ENCODE measurements at regions not wholly inside any gene's neighbourhood (a gene's known extent, or its start where the extent isn't known, plus 50 kb on each side); places are given as distances from the start of the nearest gene placed in this dataset.

GRCh38 chr6:74780831-74781230 lies 425.0 kb downstream of the COL12A1 start (continued):
- no peak for TF ChIP-seq ARHGAP35 (CRISPR knock-in tag; IDR thresholded peaks at IDR 0.05; ENCODE audit: borderline replicate concordance)
- TF ChIP-seq SMYD3 (CRISPR knock-in tag; IDR thresholded peaks at IDR 0.05), result no peak
- TF ChIP-seq SMARCE1 (IDR thresholded peaks at IDR 0.05; ENCODE audit: borderline replicate concordance), result no peak
- no peak for TF ChIP-seq SRSF4 (IDR thresholded peaks at IDR 0.05; ENCODE audit: low read depth, low read length, poor library complexity, severe bottlenecking)
- no peak for TF ChIP-seq ZNF333 (CRISPR knock-in tag; IDR thresholded peaks at IDR 0.05; ENCODE audit: borderline replicate concordance)

GRCh38 chr6:74768738-74769137 lies 437.1 kb downstream of the COL12A1 start:
- Histone ChIP-seq H3K9me3 (ENCODE audit: low read length) (no peaks in the 10 kb centered on the region), H3K27me3 (ENCODE audit: control insufficient read depth in 1 of 2, insufficient read depth in 2 of 2, low read length in 2 of 2) (no peaks in the 10 kb centered on the region), H3K4me3 (replicated peaks in 1 of 3; ENCODE audit: insufficient read depth in 1 of 3, low read depth in 2 of 3, low read length in 3 of 3) (no peak overlapping the region), H3K79me2 (ENCODE audit: insufficient read depth, low read length) (no peaks in the 10 kb centered on the region), H3K36me3 (replicated peaks in 1 of 2; ENCODE audit: control insufficient read depth in 1 of 2, insufficient read depth in 2 of 2, low read length in 2 of 2) (no peaks in the 10 kb centered on the region), H3K4me2 (ENCODE audit: low read depth, low read length) (no peak overlapping the region), H4K20me1 (ENCODE audit: insufficient read depth, low read length) (no peaks in the 10 kb centered on the region), H2AFZ (ENCODE audit: low read length) (no peak overlapping the region), H3K4me1 (ENCODE audit: insufficient read depth, low read length) (no peaks in the 10 kb centered on the region), H3K27ac (ENCODE audit: extremely low read length, insufficient read depth, low read length) (no peak overlapping the region), H3K9ac (ENCODE audit: insufficient read depth, low read depth, low read length) (no peak overlapping the region)
- ATAC-seq, result no peak
- in situ Hi-C loops (cut with HindIII; ENCODE audit: extremely low pct_ligation_motif_present, low pct_unique_long_range_greater_than_20kb), result no loop called here
- no peak for TF ChIP-seq SMARCE1 (IDR thresholded peaks at IDR 0.05; ENCODE audit: borderline replicate concordance)
- TF ChIP-seq NFATC3 (CRISPR knock-in tag; IDR thresholded peaks at IDR 0.05), result no peak
- TF ChIP-seq ATF7-NPFF (CRISPR knock-in tag; IDR thresholded peaks at IDR 0.05; ENCODE audit: low read depth), result no peak
- no peak for TF ChIP-seq NR2C2 (CRISPR knock-in tag; IDR thresholded peaks at IDR 0.05; ENCODE audit: borderline replicate concordance)
- TF ChIP-seq, protein P1, sequence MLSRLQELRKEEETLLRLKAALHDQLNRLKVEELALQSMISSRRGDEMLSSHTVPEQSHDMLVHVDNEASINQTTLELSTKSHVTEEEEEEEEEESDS (CRISPR knock-in tag; IDR thresholded peaks at IDR 0.05; ENCODE audit: borderline replicate concordance), result no peak
- no peak for TF ChIP-seq ZNF180 (CRISPR knock-in tag; IDR thresholded peaks at IDR 0.05; ENCODE audit: borderline replicate concordance, low read depth)
- no peak for TF ChIP-seq HDAC2 (CRISPR knock-in tag; IDR thresholded peaks at IDR 0.05)
- no peak for DNase-seq (ENCODE audit: low spot score)
- BruUV-seq (replicated peaks), result no TSS peak
- intact Hi-C loops (cut with micrococcal nuclease; ENCODE audit: unreplicated experiment), result no loop called here
- ChIA-PET POLR2A (no interaction called here), CTCF (ENCODE audit: low intra/inter-chr PET ratio, low total read pairs) (no interaction called here)
- FAIRE-seq, result no peak

Data from HepG2 (cell line).